Upper lobe of left lung (tissue), 4 donors: ENCODE measurements at regions not wholly inside any gene's neighbourhood (a gene's known extent, or its start where the extent isn't known, plus 50 kb on each side); places are given as distances from the start of the nearest gene placed in this dataset.

Experiments
- EP300 ChIP-seq, 4 donors: sonication (generic); formaldehyde crosslinking; IDR thresholded peaks; one replicate each; pipeline ENCODE4 v1.5.1; 2017; ENCODE audit warnings: antibody characterized with exemption in 4 of 4, control low read depth in 2 of 4
- POLR2AphosphoS5 ChIP-seq, 2 donors: sonication (generic); formaldehyde crosslinking; IDR thresholded peaks; one replicate each; pipeline ENCODE4 v1.5.1; 2017; ENCODE audit warnings: antibody characterized with exemption in 2 of 2
- TF ChIP-seq, protein P1 (sequence below), 6 experiments: fragments of 450-650 bp in 4 of 6; fragments of 200-600 bp in 2 of 6; sonication (generic) in 2 of 6; IDR thresholded peaks; one replicate each; pipeline ENCODE4 v1.5.1; 2016 to 2019; ENCODE audit warnings: antibody characterized with exemption in 6 of 6

DNA sequence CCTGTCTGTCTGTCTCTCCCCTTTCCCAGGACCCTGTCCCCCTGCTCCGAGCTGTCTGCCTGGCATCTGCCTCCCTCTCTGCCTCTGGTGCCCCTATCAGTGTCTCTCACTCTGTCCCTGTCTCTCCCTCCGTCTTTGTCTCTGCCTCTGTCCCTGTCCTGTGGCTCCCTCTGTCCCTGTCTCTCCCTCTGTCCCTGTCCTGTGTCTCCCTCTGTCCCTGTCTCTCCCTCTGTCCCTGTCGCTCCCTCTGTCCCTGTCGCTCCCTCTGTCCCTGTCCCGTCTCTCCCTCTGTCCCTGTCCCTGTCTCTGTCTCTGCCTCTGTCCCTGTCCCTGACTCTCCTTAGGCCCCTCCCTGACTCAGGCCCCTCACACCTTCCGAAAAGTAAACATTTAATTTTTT is 75.0 kb upstream of the PAX2 start:
- TF ChIP-seq, protein P1, sequence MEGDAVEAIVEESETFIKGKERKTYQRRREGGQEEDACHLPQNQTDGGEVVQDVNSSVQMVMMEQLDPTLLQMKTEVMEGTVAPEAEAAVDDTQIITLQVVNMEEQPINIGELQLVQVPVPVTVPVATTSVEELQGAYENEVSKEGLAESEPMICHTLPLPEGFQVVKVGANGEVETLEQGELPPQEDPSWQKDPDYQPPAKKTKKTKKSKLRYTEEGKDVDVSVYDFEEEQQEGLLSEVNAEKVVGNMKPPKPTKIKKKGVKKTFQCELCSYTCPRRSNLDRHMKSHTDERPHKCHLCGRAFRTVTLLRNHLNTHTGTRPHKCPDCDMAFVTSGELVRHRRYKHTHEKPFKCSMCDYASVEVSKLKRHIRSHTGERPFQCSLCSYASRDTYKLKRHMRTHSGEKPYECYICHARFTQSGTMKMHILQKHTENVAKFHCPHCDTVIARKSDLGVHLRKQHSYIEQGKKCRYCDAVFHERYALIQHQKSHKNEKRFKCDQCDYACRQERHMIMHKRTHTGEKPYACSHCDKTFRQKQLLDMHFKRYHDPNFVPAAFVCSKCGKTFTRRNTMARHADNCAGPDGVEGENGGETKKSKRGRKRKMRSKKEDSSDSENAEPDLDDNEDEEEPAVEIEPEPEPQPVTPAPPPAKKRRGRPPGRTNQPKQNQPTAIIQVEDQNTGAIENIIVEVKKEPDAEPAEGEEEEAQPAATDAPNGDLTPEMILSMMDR (IDR thresholded peaks at IDR 0.05): no peak
- TF ChIP-seq POLR2AphosphoS5 (IDR thresholded peaks at IDR 0.05): no peak
- no peak for TF ChIP-seq EP300 (IDR thresholded peaks at IDR 0.05)
